DND-41 (cell line): ENCODE measurements at regions not wholly inside any gene's neighbourhood (a gene's known extent, or its start where the extent isn't known, plus 50 kb on each side); places are given as distances from the start of the nearest gene placed in this dataset.

Experiments
- ATAC-seq: fragments of 200-7000 bp; cut with Tn5 transposase; 3 replicates; pipeline ENCODE4 v1.9.1; 2021; ENCODE audit warnings: low read depth; ENCODE audit not compliant: insufficient read depth
- DNase-seq: peaks from one replicate; pipeline ENCODE4 v3.0.0-alpha.2; 2020
- H2AFZ ChIP-seq: 2 replicates; pipeline ENCODE4 v1.6.0; 2012; ENCODE audit warnings: low read depth, low read length
- H3K27ac ChIP-seq: 2 replicates; pipeline ENCODE4 v1.5.1; 2012; ENCODE audit warnings: low read length, inconsistent platforms
- H3K27me3 ChIP-seq: fragments of 200-600 bp; sonication (generic); 2 replicates; pipeline ENCODE4 v1.6.0; 2012; ENCODE audit warnings: low read length, mild to moderate bottlenecking, inconsistent platforms; ENCODE audit not compliant: insufficient read depth, poor library complexity
- H3K36me3 ChIP-seq: 2 replicates; pipeline ENCODE4 v1.5.1; 2012; ENCODE audit warnings: low read length, inconsistent platforms; ENCODE audit not compliant: insufficient read depth
- H3K4me1 ChIP-seq: 2 replicates; pipeline ENCODE4 v1.5.1; 2012; ENCODE audit warnings: mild to moderate bottlenecking, low read length; ENCODE audit not compliant: insufficient read depth
- H3K4me2 ChIP-seq: 2 replicates; pipeline ENCODE4 v1.6.0; 2012; ENCODE audit warnings: mild to moderate bottlenecking, moderate library complexity, low read length, inconsistent platforms; ENCODE audit not compliant: insufficient read depth
- H3K4me3 ChIP-seq, 2 experiments: fragments of 200-600 bp in 1 of 2; shearing (Covaris generic) in 1 of 2; 2 replicates each; pipeline ENCODE4 v1.5.1; 2012 to 2016; ENCODE audit warnings: inconsistent platforms in 2 of 2, low read length in 2 of 2, mild to moderate bottlenecking in 2 of 2, low read depth in 1 of 2, moderate library complexity in 1 of 2
- H3K79me2 ChIP-seq: 2 replicates; pipeline ENCODE4 v1.6.0; 2012; ENCODE audit warnings: low read length, inconsistent platforms; ENCODE audit not compliant: insufficient read depth
- H3K9ac ChIP-seq: 2 replicates; pipeline ENCODE4 v1.6.0; 2012; ENCODE audit warnings: low read depth, mild to moderate bottlenecking, inconsistent platforms, low read length, moderate library complexity
- H3K9me3 ChIP-seq: 2 replicates; pipeline ENCODE4 v1.5.1; 2012; ENCODE audit warnings: low read length, moderate library complexity, mild to moderate bottlenecking, inconsistent platforms; ENCODE audit not compliant: insufficient read depth, severe bottlenecking
- H4K20me1 ChIP-seq: 2 replicates; pipeline ENCODE4 v1.6.0; 2012; ENCODE audit warnings: low read length; ENCODE audit not compliant: insufficient read depth
- EZH2 ChIP-seq: IDR thresholded peaks from 3 replicates; pipeline ENCODE4 v1.6.1; 2012; ENCODE audit warnings: borderline replicate concordance, low read depth, mild to moderate bottlenecking, moderate library complexity, low read length, inconsistent platforms; ENCODE audit not compliant: severe bottlenecking
- TF ChIP-seq, protein P1 (sequence below): IDR thresholded peaks from 2 replicates; pipeline ENCODE4 v1.5.1; 2012; ENCODE audit warnings: borderline replicate concordance, low read length, moderate library complexity, mild to moderate bottlenecking; ENCODE audit not compliant: poor library complexity, severe bottlenecking; ENCODE audit errors: extremely low read depth

DNA sequence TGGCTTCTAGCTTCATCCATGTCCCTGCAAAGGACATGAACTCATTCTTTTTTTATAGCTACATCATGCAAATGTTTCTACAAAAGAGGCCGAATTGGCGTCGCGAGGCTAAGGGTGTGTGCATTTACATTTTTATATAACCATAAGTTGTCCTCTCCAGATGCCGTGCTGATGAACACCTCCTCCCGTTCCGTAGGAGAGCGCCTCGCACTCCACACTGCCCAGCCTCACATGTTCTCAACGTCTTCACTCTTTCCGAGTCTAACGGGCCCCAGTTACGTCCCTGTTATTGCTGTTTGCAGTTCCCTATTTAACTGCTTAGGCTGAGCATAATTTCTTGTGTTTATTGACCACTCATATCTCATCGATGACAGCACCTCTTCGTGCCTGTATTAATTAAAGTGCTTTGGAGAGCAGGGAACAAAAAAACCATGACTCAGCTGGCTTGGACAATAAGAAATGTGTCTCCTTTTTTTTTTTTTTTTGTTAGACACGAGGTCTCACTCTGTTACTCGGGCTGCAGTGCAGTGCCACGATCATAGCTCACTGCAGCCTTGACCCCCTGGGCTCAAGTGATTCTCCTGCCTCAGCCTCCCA, 113.5 kb upstream of the SDK1 start:
- ATAC-seq = no peak
- TF ChIP-seq, protein P1, sequence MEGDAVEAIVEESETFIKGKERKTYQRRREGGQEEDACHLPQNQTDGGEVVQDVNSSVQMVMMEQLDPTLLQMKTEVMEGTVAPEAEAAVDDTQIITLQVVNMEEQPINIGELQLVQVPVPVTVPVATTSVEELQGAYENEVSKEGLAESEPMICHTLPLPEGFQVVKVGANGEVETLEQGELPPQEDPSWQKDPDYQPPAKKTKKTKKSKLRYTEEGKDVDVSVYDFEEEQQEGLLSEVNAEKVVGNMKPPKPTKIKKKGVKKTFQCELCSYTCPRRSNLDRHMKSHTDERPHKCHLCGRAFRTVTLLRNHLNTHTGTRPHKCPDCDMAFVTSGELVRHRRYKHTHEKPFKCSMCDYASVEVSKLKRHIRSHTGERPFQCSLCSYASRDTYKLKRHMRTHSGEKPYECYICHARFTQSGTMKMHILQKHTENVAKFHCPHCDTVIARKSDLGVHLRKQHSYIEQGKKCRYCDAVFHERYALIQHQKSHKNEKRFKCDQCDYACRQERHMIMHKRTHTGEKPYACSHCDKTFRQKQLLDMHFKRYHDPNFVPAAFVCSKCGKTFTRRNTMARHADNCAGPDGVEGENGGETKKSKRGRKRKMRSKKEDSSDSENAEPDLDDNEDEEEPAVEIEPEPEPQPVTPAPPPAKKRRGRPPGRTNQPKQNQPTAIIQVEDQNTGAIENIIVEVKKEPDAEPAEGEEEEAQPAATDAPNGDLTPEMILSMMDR = no peak
- no peak for TF ChIP-seq EZH2

DNA sequence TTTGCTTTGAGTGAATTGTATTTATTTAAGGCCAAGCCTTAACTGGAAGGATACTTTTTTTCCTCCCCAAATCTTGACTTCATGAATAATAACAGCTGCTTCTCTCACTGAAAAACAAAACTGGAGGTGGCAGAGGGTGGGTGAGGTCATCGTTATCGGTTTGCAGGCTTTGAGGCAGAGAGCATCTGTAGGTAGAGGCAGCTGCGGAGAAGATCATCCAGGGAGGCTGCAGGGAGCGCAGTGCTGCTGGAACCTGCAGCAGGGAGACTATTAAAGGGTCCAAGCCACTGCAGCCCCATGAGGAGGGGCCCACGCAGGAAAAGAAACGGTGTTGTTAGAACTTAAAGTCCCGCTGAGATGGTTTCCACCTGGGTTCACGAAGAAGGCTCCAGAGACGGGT, 112.1 kb upstream of the SDK1 start:
- TF ChIP-seq, protein P1 = no peak
- TF ChIP-seq EZH2 = no peak
- Histone ChIP-seq H3K4me2 (no peak overlapping the region), H3K27me3 (peaks cover 6% of the 10 kb centered on the region), H3K9ac (no peak overlapping the region), H4K20me1 (no peaks in the 10 kb centered on the region), H2AFZ (no peak overlapping the region), H3K36me3 (no peaks in the 10 kb centered on the region), H3K27ac (no peak overlapping the region), H3K9me3 (no peaks in the 10 kb centered on the region), H3K4me3 (no peak overlapping the region), H3K4me1 (no peaks in the 10 kb centered on the region), H3K79me2 (no peaks in the 10 kb centered on the region)
- no peak for DNase-seq
- no peak for ATAC-seq

More for the DNA sequence above, 113.5 kb upstream of the SDK1 start:
- Histone ChIP-seq H3K4me1 (no peaks in the 10 kb centered on the region), H3K36me3 (no peaks in the 10 kb centered on the region), H3K27ac (no peak overlapping the region), H3K79me2 (no peaks in the 10 kb centered on the region), H3K9ac (no peak overlapping the region), H4K20me1 (no peaks in the 10 kb centered on the region), H3K9me3 (no peaks in the 10 kb centered on the region), H3K4me3 (no peak overlapping the region), H2AFZ (no peak overlapping the region), H3K27me3 (peaks cover 3% of the 10 kb centered on the region), H3K4me2 (no peak overlapping the region)
- DNase-seq = no peak

DNA sequence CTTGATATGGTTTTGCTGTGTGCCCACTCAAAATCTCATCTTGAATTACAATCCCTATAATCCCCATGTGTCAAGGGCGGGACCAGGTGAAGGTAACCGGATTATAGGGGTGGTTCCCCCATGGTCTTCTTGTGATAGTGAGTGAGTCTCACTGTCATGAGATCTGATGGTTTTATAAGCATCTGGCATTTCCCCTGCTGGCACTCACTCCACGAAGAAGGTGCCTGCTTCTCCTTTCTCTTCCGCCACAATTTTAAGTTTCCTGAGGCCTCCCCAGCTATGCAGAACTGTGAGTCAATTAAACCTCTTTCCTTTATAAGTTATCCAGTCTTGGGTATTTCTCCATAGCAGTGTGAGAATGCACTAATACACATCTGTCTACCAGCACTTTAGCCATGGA, 109.5 kb upstream of the SDK1 start:
- H2AFZ ChIP-seq = no peak overlapping the region
- no peaks in the 10 kb centered on the region for H3K36me3 ChIP-seq
- H3K9ac ChIP-seq = no peak overlapping the region
- no peak overlapping the region for H3K4me3 ChIP-seq
- peaks cover 4% of the 10 kb centered on the region for H3K27me3 ChIP-seq
- TF ChIP-seq, protein P1 = no peak
- TF ChIP-seq EZH2 = no peak
- H3K4me2 ChIP-seq = no peak overlapping the region
- ATAC-seq (no peak), DNase-seq (no peak)
- no peaks in the 10 kb centered on the region for H3K4me1 ChIP-seq
- no peaks in the 10 kb centered on the region for H4K20me1 ChIP-seq
- H3K79me2 ChIP-seq = no peaks in the 10 kb centered on the region
- no peaks in the 10 kb centered on the region for H3K9me3 ChIP-seq
- no peak overlapping the region for H3K27ac ChIP-seq

DNA sequence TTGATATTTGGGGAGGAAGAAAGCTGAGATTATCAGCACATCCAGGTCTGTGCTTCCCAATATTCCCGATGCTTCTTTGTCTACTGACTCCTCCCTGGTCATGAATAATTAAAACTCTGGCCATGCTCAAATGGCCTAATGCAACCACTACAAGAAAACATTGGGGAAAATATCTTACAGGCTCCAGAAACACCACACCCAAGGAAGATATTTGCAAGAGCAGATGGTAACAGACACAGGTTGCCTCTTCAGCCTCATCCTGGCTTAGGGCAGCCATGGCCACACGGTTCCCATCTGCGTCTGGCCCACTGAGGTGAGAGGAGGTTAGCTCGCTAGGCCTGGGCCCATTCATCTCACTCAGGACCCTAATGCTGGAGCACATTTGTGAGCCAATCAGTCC, 108.4 kb upstream of the SDK1 start:
- no peaks in the 10 kb centered on the region for H4K20me1 ChIP-seq
- no peaks in the 10 kb centered on the region for H3K79me2 ChIP-seq
- no peak overlapping the region for H3K9ac ChIP-seq
- ATAC-seq = no peak
- no peak overlapping the region for H3K4me2 ChIP-seq
- H3K4me3 ChIP-seq = no peak overlapping the region
- DNase-seq = no peak
- H3K9me3 ChIP-seq = no peaks in the 10 kb centered on the region
- TF ChIP-seq, protein P1 = no peak
- no peak for TF ChIP-seq EZH2
- no peak overlapping the region for H2AFZ ChIP-seq
- no peak overlapping the region for H3K27ac ChIP-seq
- no peaks in the 10 kb centered on the region for H3K36me3 ChIP-seq
- no peaks in the 10 kb centered on the region for H3K4me1 ChIP-seq
- peaks cover 4% of the 10 kb centered on the region for H3K27me3 ChIP-seq
